ENCODE measurements at regions not wholly inside any gene's neighbourhood (a gene's known extent, or its start where the extent isn't known, plus 50 kb on each side); places are given as distances from the start of the nearest gene placed in this dataset.

GRCh38 chr1:222912730-222913129 lies 97.9 kb downstream of the DISP1 start:
- peak; percentile 12; the same call in 1 of the 3 replicates for ATAC-seq
- TF ChIP-seq ZC3H10 (CRISPR knock-in tag; IDR thresholded peaks at IDR 0.05) (peak; percentile 80; the same call in 1 of the 2 replicates), PPARA (CRISPR knock-in tag; IDR thresholded peaks at IDR 0.05; ENCODE audit: borderline replicate concordance) (no peak), BACH2 (CRISPR knock-in tag; IDR thresholded peaks at IDR 0.05; ENCODE audit: borderline replicate concordance) (no peak), SNAI2 (CRISPR knock-in tag; IDR thresholded peaks at IDR 0.05) (no peak), PATZ1 (CRISPR knock-in tag; IDR thresholded peaks at IDR 0.05; ENCODE audit: borderline replicate concordance) (no peak), OSR1 (CRISPR knock-in tag; IDR thresholded peaks at IDR 0.05) (no peak), GLIS3 (CRISPR knock-in tag; IDR thresholded peaks at IDR 0.05) (no peak), ZNF8 (CRISPR knock-in tag; IDR thresholded peaks at IDR 0.05) (no peak), TSHZ2 (CRISPR knock-in tag; IDR thresholded peaks at IDR 0.05) (no peak), ZFP3 (CRISPR knock-in tag; IDR thresholded peaks at IDR 0.05) (no peak), ZFP30 (CRISPR knock-in tag; IDR thresholded peaks at IDR 0.05) (no peak), ISL1 (CRISPR knock-in tag; IDR thresholded peaks at IDR 0.05) (peak; percentile 65), CSDC2 (CRISPR knock-in tag; IDR thresholded peaks at IDR 0.05) (no peak), TOX (CRISPR knock-in tag; IDR thresholded peaks at IDR 0.05; ENCODE audit: borderline replicate concordance) (peak; percentile 83; the same call in 1 of the 2 replicates), RARB (CRISPR knock-in tag; IDR thresholded peaks at IDR 0.05) (no peak), ESRRG (CRISPR knock-in tag; IDR thresholded peaks at IDR 0.05) (no peak), TCF4 (CRISPR knock-in tag; IDR thresholded peaks at IDR 0.05; ENCODE audit: borderline replicate concordance) (no peak), ZNF565 (CRISPR knock-in tag; conservative IDR thresholded peaks at IDR 0.05; ENCODE audit: low read depth) (no peak), ZNF70 (CRISPR knock-in tag; IDR thresholded peaks at IDR 0.05) (no peak), ARNTL (CRISPR knock-in tag; IDR thresholded peaks at IDR 0.05; ENCODE audit: borderline replicate concordance, low read depth) (no peak)
- TF ChIP-seq, protein P1, sequence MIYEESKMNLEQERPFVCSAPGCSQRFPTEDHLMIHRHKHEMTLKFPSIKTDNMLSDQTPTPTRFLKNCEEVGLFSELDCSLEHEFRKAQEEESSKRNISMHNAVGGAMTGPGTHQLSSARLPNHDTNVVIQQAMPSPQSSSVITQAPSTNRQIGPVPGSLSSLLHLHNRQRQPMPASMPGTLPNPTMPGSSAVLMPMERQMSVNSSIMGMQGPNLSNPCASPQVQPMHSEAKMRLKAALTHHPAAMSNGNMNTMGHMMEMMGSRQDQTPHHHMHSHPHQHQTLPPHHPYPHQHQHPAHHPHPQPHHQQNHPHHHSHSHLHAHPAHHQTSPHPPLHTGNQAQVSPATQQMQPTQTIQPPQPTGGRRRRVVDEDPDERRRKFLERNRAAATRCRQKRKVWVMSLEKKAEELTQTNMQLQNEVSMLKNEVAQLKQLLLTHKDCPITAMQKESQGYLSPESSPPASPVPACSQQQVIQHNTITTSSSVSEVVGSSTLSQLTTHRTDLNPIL (CRISPR knock-in tag; IDR thresholded peaks at IDR 0.05; ENCODE audit: low read depth), result no peak
- TF ChIP-seq, protein P2, sequence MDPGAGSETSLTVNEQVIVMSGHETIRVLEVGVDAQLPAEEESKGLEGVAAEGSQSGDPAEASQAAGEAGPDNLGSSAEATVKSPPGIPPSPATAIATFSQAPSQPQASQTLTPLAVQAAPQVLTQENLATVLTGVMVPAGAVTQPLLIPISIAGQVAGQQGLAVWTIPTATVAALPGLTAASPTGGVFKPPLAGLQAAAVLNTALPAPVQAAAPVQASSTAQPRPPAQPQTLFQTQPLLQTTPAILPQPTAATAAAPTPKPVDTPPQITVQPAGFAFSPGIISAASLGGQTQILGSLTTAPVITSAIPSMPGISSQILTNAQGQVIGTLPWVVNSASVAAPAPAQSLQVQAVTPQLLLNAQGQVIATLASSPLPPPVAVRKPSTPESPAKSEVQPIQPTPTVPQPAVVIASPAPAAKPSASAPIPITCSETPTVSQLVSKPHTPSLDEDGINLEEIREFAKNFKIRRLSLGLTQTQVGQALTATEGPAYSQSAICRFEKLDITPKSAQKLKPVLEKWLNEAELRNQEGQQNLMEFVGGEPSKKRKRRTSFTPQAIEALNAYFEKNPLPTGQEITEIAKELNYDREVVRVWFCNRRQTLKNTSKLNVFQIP (CRISPR knock-in tag; IDR thresholded peaks at IDR 0.05; ENCODE audit: borderline replicate concordance, low read depth), result peak; percentile 27; the same call in 1 of the 2 replicates
- TF ChIP-seq, protein P3, sequence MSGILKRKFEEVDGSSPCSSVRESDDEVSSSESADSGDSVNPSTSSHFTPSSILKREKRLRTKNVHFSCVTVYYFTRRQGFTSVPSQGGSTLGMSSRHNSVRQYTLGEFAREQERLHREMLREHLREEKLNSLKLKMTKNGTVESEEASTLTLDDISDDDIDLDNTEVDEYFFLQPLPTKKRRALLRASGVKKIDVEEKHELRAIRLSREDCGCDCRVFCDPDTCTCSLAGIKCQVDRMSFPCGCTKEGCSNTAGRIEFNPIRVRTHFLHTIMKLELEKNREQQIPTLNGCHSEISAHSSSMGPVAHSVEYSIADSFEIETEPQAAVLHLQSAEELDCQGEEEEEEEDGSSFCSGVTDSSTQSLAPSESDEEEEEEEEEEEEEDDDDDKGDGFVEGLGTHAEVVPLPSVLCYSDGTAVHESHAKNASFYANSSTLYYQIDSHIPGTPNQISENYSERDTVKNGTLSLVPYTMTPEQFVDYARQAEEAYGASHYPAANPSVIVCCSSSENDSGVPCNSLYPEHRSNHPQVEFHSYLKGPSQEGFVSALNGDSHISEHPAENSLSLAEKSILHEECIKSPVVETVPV (CRISPR knock-in tag; IDR thresholded peaks at IDR 0.05), result no peak

DNA sequence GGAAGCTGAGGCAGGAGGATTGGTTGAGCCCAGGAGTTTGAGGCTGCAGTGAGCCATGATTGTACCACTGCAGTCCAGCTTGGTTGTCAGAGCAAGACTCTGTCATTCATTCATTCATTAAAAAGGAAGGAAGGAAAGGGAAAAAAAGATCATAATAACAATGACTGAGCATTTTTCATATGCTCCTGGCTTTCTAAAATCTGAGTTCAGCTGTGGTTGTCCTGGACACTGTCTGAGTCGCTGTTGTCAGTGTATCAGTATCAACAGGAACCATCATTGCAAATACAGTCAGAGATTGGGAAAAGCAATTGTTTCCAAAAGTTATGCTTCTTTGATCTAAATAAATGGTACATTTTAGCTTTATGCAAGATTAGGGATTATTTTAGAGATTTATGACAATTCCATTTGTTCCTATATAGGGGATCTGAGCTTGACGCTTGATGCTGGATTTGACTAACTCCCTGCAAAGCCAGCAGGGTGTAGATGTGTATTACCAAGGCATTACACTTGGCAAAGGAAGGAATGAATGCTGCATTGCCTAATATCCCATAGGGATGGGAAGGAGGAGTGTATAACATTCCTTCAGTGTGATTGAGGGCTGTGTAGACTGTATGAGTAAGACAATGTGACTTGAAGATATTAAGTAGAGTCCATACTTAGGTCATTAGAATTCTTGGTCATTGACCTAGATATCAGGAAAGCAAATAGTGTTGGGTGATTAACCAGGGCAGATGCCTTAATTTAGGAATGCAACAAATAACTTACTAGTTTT lies 100.2 kb downstream of the DISP1 start:
- no peak for ATAC-seq
- TF ChIP-seq TCF4 (CRISPR knock-in tag; IDR thresholded peaks at IDR 0.05; ENCODE audit: borderline replicate concordance) (no peak), ZC3H10 (CRISPR knock-in tag; IDR thresholded peaks at IDR 0.05) (no peak), ZNF70 (CRISPR knock-in tag; IDR thresholded peaks at IDR 0.05) (no peak), OSR1 (CRISPR knock-in tag; IDR thresholded peaks at IDR 0.05) (no peak), ZFP3 (CRISPR knock-in tag; IDR thresholded peaks at IDR 0.05) (no peak), CSDC2 (CRISPR knock-in tag; IDR thresholded peaks at IDR 0.05) (no peak), PPARA (CRISPR knock-in tag; IDR thresholded peaks at IDR 0.05; ENCODE audit: borderline replicate concordance) (no peak), ZNF8 (CRISPR knock-in tag; IDR thresholded peaks at IDR 0.05) (no peak), ESRRG (CRISPR knock-in tag; IDR thresholded peaks at IDR 0.05) (no peak), PATZ1 (CRISPR knock-in tag; IDR thresholded peaks at IDR 0.05; ENCODE audit: borderline replicate concordance) (no peak), BACH2 (CRISPR knock-in tag; IDR thresholded peaks at IDR 0.05; ENCODE audit: borderline replicate concordance) (no peak), ZNF565 (CRISPR knock-in tag; conservative IDR thresholded peaks at IDR 0.05; ENCODE audit: low read depth) (no peak), RARB (CRISPR knock-in tag; IDR thresholded peaks at IDR 0.05) (no peak)
